ENCODE measurements at regions not wholly inside any gene's neighbourhood (a gene's known extent, or its start where the extent isn't known, plus 50 kb on each side); places are given as distances from the start of the nearest gene placed in this dataset.

DNA sequence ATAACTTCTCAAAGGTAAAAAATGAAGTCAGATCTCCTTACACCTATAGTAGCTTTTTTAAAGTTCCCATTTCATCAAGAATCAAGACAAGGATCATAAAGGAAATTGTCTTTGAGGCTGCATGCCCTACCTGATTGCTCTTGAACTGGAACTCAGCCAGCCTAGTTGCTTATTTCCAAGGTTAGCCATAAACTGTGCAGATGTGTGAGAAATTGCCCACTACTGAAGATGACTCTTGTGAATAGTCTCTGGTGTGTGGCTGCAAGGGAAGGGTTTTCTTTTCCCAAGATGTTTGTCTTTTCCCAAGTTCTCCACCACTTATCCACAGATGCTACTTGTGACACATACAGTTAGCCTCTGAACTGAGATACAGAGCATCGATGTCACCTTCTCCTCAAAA lies 81.7 kb upstream of the DUSP10 start:
- TF ChIP-seq, protein P1, sequence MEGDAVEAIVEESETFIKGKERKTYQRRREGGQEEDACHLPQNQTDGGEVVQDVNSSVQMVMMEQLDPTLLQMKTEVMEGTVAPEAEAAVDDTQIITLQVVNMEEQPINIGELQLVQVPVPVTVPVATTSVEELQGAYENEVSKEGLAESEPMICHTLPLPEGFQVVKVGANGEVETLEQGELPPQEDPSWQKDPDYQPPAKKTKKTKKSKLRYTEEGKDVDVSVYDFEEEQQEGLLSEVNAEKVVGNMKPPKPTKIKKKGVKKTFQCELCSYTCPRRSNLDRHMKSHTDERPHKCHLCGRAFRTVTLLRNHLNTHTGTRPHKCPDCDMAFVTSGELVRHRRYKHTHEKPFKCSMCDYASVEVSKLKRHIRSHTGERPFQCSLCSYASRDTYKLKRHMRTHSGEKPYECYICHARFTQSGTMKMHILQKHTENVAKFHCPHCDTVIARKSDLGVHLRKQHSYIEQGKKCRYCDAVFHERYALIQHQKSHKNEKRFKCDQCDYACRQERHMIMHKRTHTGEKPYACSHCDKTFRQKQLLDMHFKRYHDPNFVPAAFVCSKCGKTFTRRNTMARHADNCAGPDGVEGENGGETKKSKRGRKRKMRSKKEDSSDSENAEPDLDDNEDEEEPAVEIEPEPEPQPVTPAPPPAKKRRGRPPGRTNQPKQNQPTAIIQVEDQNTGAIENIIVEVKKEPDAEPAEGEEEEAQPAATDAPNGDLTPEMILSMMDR (IDR thresholded peaks at IDR 0.05; ENCODE audit: borderline replicate concordance, control extremely low read depth, extremely low read depth, insufficient read depth, missing control alignments), result no peak
- in situ Hi-C loops (cut with MboI; ENCODE audit: low sequenced_read_pairs, unreplicated experiment), result no loop called here
- DNase-seq (ENCODE audit: low spot score), result no peak

DNA sequence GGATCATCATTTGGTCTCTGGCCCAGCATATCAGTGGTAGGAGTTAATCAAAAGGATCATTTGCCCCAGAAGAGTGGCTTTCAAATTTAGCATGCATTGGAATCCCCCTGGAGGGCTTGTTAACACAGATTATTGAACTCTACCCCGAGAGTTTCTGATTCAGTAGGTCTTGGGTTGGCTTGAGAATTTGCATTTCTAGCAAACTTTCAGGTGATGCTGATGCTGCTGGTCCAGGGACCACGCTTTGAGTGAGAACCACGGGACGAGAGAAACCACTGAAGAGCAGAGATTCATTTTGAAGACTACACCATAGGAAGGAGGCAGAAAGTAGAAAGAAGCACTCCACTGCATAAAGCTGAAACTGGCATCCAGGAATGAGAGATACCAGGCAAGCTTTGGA lies 81.3 kb upstream of the DUSP10 start:
- no peak for DNase-seq (ENCODE audit: low spot score)
- in situ Hi-C loops (cut with MboI; ENCODE audit: low sequenced_read_pairs, unreplicated experiment), result no loop called here
- TF ChIP-seq, protein P1 (IDR thresholded peaks at IDR 0.05; ENCODE audit: borderline replicate concordance, control extremely low read depth, extremely low read depth, insufficient read depth, missing control alignments), result no peak

DNA sequence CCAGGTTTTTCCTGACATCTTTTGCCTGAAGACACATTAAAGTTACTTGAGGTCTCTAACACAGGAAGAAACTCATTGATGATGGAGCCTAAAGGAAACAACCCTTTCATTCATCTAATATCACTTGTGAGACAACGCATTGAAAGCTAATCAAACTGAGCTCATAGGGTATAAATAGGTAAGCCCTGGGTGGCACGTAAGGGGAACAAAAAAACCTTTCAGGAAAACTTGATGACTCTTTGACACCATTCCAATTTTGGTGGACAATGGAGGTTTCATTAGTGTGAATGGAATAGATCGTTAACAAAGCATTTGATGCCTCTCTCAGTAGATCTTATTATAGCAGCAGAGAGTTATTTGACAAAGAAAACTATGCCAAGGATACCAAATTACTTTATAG lies 80.7 kb upstream of the DUSP10 start:
- in situ Hi-C loops (cut with MboI; ENCODE audit: low sequenced_read_pairs, unreplicated experiment), result no loop called here
- TF ChIP-seq, protein P1 (IDR thresholded peaks at IDR 0.05; ENCODE audit: borderline replicate concordance, control extremely low read depth, extremely low read depth, insufficient read depth, missing control alignments), result no peak
- DNase-seq (ENCODE audit: low spot score), result no peak

DNA sequence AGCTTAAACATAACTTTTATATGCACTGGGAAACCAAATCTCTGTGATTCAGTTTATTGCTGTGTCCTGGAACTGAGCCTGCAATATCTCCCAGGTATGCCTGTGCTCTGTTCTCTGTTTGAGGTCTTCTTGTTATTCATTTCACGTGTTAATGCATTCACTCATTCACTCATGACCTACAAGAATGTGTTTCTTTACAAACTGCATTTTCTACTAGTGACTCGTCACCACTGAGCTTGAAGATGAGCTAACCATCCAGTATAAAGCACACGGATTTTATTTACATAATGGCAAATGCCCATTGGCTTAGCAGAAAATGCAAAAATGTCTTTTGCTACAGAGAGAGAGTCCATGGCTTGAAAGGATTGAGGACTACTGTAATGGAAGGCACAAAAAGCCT lies 75.0 kb upstream of the DUSP10 start:
- no peak for DNase-seq (ENCODE audit: low spot score)
- in situ Hi-C loops (cut with MboI; ENCODE audit: low sequenced_read_pairs, unreplicated experiment), result no loop called here
- TF ChIP-seq, protein P1 (IDR thresholded peaks at IDR 0.05; ENCODE audit: borderline replicate concordance, control extremely low read depth, extremely low read depth, insufficient read depth, missing control alignments), result no peak

DNA sequence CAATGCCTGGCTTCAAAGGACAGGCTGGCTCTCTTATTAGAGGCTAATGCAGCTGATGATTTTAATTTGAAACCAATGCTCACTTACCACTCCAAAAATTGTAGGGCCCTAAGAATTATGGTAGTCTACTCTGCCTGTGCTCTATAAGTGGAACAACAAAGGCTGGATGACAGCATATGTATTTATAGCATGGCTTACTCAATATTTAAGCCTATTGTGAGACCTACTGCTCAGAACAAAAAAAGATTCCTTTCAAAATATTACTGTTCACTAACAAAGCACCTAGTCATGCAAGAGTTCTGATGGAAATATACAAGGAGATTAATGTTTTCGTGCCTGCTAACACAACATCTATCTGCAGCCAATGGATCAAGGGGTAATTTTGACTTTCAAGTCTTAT lies 73.8 kb upstream of the DUSP10 start:
- TF ChIP-seq, protein P1 (IDR thresholded peaks at IDR 0.05; ENCODE audit: borderline replicate concordance, control extremely low read depth, extremely low read depth, insufficient read depth, missing control alignments), result no peak
- in situ Hi-C loops (cut with MboI; ENCODE audit: low sequenced_read_pairs, unreplicated experiment), result no loop called here

DNA sequence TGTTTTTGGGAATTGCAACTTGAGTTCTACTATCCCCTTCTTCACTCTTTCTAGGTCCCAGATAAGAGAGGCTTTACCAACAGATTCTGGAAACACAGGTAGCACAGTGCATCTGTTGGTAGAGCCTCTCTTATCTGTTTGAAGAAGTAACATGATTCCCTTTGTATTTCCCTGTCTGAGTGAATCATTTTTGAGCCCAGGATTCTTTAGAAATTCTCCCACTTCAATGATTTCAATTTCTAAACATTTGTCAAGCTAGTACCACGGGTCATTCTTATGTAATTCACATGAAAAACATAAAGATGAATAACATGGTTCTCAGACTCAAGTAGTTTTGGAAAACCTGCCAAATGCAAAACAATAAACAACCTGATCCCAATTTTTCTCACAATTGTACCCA lies 72.0 kb upstream of the DUSP10 start:
- in situ Hi-C loops (cut with MboI; ENCODE audit: low sequenced_read_pairs, unreplicated experiment), result no loop called here

More for the DNA sequence above, 73.8 kb upstream of the DUSP10 start:
- no peak for DNase-seq (ENCODE audit: low spot score)

More for the DNA sequence above, 72.0 kb upstream of the DUSP10 start:
- TF ChIP-seq, protein P1 (IDR thresholded peaks at IDR 0.05; ENCODE audit: borderline replicate concordance, control extremely low read depth, extremely low read depth, insufficient read depth, missing control alignments), result no peak
- DNase-seq (ENCODE audit: low spot score), result no peak

All from GM13976 (cell line).